LNCAP (cell line): ENCODE measurements at regions not wholly inside any gene's neighbourhood (a gene's known extent, or its start where the extent isn't known, plus 50 kb on each side); places are given as distances from the start of the nearest gene placed in this dataset.

Experiments used
- CTCF ChIP-seq: fragments of 450-650 bp; IDR thresholded peaks from 2 replicates; pipeline ENCODE4 v1.5.1; 2017; ENCODE audit warnings: mild to moderate bottlenecking

DNA sequence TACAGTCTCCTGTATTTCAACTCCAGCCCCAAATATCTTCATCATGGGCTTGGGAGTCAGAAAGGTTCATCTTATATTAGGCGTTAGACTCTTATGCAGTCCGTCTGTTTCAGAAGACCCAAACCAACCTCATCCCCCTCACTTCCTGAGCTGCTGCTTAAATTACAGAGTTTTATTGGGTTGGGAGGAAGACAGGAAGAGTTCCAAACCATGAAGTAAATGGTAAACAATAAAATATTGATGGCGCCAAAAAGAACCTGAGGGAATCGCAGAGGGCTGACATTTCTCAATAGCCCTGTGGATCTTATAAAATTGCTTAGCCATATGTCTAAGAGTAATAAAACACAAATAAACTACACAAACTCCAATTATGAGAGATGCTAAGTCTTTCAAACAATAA lies 116.9 kb upstream of the C3orf80 start:
- TF ChIP-seq CTCF = no peak

GRCh38 chr3:160112481-160112880 lies 112.7 kb upstream of the C3orf80 start:
- no peak for TF ChIP-seq CTCF

DNA sequence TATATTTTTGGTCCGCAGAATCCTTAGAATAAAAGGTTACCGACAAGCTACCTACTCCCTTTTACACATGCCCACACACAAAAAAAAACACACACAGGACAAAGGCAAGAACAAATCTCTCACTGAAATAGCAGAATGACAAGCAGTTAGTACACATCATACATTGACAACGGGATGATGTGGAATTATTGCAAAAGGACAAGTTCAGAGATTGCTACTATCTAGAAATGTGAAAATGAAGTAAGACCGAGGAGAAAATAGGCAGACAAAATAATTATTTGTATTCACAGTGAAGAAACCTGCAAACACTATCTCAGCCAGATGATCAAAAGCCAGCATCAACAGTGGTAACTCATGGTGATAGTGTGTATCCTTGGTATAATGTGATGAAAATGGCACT lies 112.2 kb upstream of the C3orf80 start:
- TF ChIP-seq CTCF = no peak

DNA sequence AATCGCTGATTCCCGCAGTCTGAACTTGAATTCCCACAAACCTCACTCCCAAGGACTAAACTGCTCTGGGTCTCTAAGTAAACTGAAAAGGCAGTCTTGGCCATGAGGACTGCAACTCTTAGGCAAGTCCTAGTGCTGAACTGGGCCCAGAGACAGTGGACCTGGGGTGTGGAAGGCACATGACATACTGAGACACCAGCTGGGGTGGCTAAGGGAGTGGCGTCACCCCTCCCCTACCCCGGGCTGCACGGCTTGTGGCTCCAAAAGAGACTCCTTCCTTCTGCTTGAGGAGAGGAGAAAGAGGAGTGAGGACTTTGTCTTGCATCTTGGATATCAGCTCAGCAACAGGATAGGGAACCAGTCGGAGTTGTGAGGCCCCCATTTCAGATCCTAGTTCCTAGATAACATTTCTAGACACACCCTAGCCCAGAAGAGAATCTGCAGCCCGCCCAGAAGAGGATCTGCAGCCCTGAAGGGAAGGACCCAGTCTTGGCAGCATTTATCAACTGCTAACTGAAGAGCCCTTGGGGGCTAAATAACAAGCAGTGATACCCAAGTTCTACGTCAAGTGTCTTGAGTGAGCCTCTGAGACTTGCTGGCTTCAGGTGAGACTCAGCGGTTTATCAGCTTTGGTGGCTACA lies 110.7 kb upstream of the C3orf80 start:
- TF ChIP-seq CTCF = no peak

DNA sequence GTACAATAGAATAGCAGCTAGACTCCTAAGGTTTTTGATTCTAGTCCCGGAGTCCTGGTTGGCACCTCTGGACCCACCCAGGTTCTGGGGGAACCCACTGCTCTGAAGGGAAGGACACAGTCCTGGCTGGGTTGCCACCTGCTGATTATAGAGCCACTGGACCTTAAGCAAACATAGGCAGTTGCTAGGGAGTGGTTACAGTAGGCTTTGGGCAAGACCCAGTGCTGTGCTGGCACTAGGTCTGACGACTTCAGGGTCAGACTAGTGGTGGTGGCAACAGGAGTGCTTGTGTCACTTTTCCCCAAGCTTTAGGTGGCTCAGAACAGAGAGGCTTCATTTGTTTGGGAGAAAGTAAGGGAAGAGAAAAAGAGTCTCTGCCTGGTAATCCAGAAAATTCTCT lies 109.8 kb upstream of the C3orf80 start:
- TF ChIP-seq CTCF = no peak

GRCh38 chr3:160124224-160124623 lies 101.0 kb upstream of the C3orf80 start:
- TF ChIP-seq CTCF = no peak

GRCh38 chr3:160125258-160125657 lies 100.0 kb upstream of the C3orf80 start:
- TF ChIP-seq CTCF = no peak

GRCh38 chr3:160126051-160126450 lies 99.2 kb upstream of the C3orf80 start:
- no peak for TF ChIP-seq CTCF
